NCI-H460 (cell line): ENCODE measurements at regions not wholly inside any gene's neighbourhood (a gene's known extent, or its start where the extent isn't known, plus 50 kb on each side); places are given as distances from the start of the nearest gene placed in this dataset.
A peak's percentile ranks its signal among the peaks of the same experiment; 100 is the strongest.

Experiments
- DNase-seq: peaks from one replicate; pipeline ENCODE4 v3.0.0-alpha.2; 2016; ENCODE audit warnings: low read depth; ENCODE audit errors: extremely low read depth

GRCh38 chr14:65214741-65215140 is 112.4 kb upstream of the MAX start:
- DNase-seq, result no peak

DNA sequence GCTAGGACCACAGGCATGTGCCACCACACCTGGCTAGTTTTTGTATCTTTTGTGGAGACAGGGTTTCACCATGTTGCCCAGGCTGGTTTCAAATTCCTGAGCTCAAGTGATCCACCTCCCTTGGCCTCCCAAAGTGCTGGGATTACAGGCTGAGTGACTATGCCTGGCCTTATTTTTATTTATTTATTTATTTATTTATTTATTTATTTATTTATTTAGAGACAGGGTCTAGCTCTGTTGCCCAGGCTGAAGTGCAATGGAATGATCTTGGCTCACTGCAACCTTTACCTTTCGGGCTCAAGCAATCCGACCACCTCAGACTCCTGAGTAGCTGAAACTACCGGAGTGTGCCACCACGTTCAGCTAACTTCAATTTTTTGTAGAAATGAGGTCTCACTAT is 117.0 kb upstream of the MAX start:
- no peak for DNase-seq

- DNase-seq, result peak; percentile 50
Measured at GRCh38 chr14:65222440-65222858, 120.1 kb upstream of the MAX start.

- DNase-seq, result no peak
Measured at GRCh38 chr14:65223636-65224035, 121.3 kb upstream of the MAX start.

DNA sequence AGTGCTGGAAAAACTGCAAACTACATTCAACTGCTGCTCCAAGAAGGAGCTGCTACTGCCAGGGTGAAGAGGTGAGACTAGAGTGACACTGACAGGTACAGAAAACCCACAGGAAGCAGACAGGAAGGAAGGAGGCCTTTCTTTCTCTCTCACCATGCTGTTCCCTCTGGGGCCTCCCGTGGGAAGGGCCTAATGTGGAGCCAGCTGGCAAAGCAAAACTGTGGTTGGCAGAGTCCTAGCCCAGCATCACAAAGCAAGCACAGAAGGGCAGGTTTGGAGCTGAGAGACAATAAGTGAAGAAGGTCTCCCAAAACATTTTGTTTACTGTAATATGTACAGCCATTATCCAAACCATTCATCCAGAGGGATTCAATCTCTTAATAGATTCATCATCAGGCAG is 122.5 kb upstream of the MAX start:
- no peak for DNase-seq

GRCh38 chr14:65225299-65226159 is 123.2 kb upstream of the MAX start:
- no peak for DNase-seq

GRCh38 chr14:65226824-65227604 is 124.7 kb upstream of the MAX start:
- DNase-seq, result no peak

- no peak for DNase-seq
Measured at GRCh38 chr14:65228436-65228835, 126.1 kb upstream of the MAX start.

- DNase-seq, result no peak
Measured at GRCh38 chr14:65228956-65229747, 126.8 kb upstream of the MAX start.

- peak; percentile 21 for DNase-seq
Measured at GRCh38 chr14:65229748-65230728, 127.7 kb upstream of the MAX start.

DNA sequence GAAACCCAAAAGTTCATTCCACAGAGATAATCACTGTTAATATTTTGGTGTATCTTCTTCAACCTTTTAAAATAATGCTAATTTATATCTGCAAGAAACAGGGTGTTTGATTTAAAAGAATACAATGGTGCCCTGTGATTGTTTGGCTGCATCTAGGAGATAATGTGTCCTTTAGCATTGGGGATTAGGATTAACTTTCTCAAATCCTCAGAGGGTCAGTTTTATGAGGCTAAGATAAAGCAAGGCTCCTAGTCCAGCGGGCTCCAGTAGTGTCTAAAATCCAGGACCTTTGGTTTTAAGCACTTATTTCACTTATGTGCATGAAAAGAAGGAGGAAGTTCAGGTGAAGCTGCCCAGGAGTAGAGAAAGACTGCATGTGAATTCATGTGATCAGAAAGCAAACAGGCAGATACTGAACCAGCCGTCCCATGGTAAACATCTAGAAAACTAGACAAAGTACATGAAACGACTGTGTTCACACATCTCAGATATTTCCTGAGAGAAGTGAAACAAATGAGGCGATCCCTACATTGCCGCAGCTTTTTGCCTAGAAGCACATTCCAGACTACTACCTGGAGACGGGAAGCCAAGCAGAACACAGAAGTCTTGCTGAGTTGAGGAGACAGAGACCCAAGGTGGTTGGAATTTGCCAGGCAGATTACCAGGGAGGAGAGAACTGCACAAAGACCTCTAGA is 129.1 kb upstream of the MAX start:
- no peak for DNase-seq

DNA sequence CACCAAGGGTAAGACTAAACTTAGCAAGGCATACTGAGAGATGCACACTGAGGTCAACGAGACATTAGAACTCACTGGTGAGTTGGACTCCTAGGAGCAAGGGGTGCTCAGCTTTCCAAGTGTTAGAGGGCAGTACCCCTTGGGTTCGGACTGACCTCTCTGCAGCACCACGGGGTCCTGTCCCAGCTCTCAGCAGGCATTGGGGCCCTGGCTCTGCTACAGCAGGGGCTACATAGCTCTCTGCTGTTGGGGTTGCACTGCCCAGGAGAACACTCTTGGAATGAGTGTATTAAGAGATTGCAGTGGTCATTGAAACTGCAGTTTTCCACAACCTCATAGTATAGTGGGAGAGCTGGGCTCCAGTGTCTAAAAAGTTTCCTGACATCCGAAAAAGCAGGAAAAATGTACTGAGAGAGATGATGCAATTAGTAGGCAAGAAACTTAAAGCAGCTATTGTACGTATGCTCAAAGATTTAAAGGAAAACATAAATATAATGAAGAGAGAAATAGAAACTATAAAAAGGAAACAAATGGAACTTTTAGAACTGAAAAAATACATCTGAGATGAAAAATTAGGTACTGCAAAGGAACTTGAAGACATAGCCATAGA is 132.5 kb upstream of the MAX start:
- DNase-seq, result no peak

DNA sequence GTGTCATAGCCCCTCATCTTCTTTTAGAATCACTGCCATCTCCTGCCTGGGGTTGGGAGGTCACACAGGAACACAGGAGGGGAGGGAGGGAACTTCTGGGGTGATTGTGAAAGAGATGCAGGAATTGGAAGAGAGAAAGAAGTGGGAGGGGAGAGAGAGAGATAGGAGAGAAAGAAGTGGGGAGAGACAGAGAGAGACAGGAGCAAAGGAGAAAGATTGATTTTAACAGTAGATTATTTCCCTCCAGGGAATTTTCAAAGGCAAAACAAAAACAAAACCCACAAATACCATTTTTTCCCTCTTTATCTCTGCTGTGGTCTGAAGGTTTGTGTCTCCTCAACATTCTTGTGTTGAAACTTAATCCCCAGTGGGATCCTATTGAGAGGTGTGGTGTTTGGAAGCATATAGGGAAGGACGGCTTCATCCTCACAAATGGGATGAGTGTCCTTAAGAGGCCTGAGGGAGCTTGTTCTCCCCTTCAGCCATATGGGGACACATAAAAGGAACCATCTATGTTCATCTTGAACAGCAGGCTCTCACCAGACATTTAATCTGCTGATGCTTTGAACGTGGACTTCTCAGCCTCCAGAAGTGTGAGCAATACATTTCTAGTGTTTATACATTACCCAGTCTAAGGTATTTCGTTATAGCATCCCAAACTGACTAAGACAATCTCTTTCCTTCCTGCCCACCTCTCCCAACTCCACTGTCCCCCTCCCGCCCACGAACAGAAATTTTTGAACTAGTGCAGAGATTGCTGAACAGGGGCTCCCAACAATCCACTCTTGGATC is 134.9 kb upstream of the MAX start:
- no peak for DNase-seq

DNA sequence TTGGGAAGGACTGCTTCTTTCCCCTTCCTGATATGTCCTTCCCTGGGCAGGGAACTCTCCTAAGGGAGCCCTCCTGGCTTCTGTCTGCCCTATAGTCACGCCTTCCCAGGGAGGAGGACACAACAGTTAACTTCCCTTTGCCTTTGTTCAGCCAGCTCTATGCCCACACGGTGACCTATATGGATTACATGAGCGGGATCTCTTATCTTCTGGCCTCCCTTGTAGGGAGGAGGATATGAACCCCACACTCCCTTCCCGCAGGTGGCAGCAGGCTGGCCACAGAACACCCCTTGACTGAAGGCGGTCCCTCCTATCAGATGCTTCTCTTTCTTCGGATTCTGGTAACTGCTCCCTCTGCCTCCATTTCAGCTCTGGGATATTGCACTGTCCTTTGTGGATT is 135.6 kb upstream of the MAX start:
- DNase-seq, result no peak

DNA sequence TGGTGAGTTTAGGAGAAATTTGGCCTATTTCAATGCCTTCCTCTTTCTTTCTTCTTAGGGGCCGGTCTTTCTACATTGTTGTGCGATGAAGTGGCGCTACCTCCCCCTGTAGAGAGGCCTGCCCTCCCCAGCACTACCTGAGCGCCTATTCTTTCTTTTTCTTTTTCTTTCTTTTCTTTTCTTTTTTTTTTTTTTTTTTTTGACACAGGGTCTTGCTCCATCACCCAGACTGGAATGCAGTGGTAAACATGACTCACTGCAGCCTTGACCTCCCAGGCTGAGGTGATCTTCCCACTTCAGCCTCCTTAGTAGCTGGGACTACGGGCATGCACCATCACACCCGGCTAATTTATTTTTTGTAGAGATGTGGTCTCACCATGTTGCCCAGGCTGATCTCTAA is 136.1 kb upstream of the MAX start:
- no peak for DNase-seq

DNA sequence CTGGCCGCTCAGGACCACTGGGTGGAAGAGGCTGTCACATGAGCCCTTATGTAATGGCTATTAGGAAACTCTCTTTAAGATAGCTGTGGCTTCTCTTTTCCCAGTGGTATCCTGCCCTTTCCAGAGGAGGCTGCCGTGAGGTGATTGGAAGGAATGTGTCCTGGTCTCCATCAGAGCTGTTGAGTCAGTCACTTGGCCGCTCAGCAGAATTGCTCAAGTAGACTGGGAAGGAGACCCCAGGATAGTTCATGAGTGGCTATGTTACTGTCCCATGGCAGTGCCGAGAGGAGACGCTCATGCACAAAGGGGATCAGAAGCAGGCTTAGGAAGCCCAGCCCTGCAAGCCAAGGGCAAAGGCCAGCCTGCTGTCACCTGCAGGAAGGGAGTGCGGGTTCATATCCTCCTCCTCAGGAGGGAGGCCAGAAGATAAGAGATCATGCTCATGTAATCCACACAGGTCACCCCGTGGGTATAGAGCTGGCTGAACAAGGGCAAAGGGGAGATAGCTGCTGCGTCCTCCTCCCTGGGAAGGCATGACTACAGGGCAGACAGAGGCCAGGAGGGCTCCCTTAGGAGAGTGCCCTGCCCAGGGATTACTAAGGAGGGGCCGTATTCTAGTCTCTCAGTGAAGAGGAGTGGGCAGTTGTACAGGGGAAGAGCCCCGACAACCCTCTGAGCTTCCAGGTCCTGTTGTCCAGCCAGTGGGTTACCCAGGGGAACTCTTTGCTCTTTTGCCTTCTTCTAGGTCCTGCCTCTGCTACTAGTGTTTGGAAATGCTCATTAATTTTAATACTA is 137.0 kb upstream of the MAX start:
- DNase-seq, result no peak

- DNase-seq, result no peak
Measured at GRCh38 chr14:65239938-65240296, 137.6 kb upstream of the MAX start.
